NCI-H345 treated with DMSO at 0.1 percent for 48 hours (cell line): ENCODE measurements at regions not wholly inside any gene's neighbourhood (a gene's known extent, or its start where the extent isn't known, plus 50 kb on each side); places are given as distances from the start of the nearest gene placed in this dataset.

Source experiments
- DNase-seq: peaks from one replicate; lab custom pipeline; 2025; ENCODE audit not compliant: unreplicated experiment; lab: John Stamatoyannopoulos, UW

DNA sequence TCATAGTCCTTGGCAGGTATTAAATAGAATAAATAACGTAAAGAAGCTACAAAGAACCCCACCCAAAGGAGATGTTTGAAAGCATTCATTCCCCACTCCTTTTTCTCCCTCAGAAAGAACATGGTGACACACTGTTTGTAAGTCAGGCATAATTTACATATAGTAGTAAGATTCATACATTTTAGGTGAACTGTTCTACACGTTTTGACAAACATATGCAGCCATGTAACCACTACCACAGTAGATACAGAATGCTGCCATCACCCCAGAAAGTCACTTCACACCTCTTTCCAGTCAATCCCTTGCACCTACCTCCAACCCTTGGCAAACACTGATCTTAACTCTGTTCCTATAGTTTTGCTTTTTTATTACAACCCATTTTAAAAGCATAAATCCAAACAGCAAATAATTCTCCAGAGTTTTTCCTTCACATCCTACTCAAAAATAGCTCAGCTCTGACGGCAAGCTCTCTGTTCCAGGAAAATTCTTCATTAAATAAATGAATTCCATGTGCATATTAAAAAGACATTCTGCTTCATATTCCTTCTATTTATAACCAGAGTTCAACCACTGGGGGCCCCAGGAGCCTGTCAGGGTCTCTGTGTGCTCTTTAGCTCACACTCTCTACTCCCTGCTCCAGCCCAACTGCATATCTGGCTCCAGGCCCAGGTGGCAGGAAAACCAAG is 258.8 kb downstream of the PLPP3 start:
- DNase-seq: no peak

DNA sequence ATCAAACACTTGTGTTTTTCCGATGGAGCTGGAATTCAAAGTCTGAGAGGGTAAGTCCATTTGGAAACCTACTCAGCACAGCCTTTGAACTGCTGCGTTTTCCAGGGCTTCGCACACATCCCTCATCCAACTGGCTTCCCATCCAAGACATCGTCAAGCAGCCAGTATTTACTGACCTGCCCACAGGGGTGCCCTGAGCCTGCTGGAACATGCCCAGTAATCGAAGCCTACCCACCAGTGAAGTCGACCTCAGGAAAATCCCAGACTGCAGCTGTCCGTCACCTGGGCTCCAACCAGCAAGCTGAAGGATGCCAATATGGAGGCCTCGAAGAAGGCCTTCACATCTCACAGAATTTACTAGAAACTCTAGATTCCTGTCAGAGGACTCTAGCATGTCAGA is 261.6 kb downstream of the PLPP3 start:
- no peak for DNase-seq

DNA sequence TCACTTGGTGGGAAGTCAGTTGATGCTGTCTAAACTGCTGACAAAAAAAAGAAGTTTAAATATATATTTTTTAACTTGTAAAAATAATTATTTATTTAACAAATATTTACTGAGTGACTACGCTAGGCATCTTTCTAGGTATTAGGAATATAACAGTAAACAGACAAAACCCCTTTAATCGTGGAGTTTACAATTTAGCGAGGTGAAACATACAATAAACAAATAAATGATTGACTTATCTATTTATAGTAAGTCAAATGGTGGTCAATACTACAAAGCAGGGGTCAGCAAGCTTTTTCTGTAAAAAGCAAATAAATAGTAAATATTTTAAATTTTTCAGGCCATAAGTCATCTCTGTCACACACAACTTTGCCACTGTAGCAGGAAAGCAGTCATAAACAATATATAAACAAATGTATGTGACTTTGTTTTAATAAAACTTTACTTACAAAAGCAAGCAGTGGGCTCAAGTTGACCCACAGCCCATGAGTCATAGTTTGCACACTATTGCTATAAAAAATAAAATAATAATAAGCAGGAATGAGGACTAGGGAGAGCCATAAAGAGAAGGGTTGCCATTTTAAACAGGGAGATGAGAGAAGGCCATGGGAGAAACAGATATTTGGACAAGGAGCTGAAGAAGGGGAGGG is 263.9 kb downstream of the PLPP3 start:
- no peak for DNase-seq

DNA sequence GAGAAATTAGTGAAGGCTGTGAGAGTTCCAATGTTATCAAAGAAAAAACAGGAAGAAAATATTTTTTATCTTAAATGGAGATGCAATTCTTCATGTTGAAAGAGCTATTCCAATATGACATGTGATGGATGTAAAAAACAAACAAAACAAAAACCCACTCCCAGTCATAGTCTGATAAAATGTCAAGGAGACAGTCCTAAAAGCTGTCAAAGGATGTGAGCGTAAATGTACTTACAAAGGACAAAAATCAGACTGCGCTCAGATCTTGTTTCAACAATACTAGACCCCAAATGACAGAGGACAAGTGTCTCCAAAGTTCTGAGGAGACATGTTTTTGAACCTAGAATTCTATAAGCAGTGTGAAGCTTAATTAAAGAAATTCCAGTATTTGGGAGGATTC is 265.8 kb downstream of the PLPP3 start:
- DNase-seq: no peak

DNA sequence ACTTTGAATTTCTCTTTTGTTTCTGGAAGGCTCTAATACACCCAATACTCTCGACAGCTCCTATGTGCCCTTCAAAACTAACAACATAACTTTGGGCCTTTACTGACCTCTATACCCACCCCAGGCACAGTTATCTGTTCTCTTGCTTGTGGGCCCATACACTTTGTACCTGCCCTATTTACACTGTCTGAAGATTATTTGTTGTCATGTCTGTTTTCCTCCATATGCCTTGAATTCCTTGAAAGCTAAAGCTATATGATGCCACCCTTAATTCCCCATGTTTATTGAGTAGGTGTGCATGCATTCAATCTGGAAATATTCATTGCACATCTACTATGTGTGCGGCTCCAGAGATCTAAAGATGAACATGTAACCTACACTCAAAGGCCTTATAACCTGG is 267.6 kb downstream of the PLPP3 start:
- DNase-seq: no peak

DNA sequence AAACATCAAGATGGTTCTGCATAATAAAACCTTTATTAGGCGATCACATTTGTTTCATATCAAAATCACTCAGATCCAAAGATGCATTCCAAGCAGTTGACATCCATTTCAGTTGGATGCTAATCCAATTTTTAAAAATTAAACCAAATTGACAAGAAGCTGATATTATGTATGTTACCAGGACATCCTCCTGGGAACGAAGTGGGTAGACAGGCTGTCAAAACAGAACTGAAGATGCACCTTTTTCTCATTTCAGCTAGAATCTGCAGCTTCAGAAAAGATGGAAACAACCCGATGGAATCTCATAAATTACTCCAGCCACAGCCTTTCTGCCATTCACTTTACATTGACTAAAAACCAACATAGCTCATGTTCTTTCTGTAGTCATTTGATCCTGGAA is 268.4 kb downstream of the PLPP3 start:
- no peak for DNase-seq

DNA sequence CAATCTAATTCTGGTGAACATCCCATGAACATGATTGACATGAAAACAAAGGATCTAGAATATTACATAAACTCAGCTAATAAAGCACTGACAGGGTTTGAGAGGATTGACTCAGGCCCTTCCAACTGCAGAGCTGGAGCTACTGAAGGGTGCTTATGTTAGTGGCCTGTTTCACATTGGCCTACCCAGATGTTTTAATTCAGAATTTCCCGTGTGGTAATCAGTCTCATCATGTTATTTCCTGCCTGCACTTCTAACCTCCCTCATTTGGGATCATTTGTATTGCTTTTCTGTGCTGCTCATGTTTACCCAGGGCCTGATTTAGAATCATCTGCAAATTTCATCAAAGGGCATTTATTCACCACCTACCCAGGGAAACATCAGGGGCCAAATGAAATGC is 270.3 kb downstream of the PLPP3 start:
- DNase-seq: no peak

DNA sequence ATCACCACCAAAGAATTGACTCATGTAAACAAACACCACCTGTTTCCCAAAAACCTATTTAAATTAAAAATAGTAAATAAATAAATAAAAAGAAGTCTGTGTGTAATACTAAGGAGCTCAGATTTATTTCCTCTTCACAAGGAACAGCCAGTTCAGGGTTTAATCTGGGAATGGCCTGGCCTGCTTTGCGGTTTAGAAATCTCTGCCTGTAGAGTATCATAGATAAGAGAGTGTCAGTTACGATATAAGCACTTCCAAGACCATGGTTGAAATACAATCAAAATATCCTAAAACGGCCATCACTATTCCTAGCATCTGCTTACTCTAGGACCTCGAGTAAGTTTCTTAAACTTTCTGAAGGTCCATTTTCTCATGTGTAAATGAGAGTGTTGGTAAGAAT is 274.4 kb downstream of the PLPP3 start:
- no peak for DNase-seq

DNA sequence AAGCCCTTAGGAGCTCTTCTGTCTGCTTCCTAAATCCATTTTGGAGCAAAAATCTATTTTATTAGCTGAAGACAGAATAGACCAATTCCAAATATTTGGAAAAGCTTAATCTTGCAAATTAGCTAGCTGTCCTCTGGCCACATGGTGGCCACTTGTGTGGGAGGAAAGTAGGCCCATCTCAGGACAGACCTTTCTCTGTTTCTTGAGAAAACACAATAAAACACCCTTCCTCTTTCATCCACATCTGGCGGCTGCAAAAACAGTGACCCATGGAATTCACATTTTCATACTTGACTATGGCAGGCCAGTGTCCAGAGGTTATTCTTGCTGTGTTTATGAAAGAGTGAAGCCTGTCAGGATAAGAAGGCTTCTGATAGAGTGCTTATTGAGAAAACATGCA is 275.6 kb downstream of the PLPP3 start:
- no peak for DNase-seq

DNA sequence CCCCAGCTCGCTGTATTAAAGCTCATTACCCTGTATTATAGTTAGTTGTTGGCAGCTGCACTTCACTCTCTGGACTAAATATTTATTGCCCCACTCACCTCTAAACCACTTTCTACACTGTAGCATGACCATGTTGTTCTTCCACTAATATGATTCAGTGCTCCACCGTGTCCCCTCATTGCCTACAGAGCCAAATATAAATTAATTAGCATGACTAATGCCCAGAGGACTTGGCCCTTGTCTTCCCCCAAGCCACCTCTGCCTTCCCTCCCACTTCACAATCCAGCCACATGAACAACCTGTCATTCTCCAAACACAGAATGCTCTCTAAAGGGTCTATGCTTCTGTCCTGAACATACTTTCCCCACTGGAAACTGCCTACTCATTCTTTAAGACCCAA is 276.5 kb downstream of the PLPP3 start:
- no peak for DNase-seq

DNA sequence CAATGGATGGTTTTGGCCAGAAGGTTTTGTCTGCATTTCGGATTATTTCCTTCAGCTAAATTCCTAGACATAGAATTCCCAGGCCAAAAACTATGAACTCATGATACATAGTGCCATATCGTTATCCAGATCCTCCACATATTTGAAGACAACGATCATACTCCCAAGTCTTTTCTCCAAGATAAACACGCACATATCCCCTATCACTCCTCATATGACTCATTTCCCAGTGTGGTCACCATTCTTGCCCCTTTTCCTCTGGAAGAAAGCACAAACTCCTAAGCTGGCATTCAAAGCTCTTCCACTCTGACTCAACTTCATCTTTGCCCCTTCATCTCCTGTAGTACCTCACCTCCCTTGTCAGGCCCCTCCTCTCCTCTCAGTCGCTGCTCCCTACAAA is 277.6 kb downstream of the PLPP3 start:
- no peak for DNase-seq

DNA sequence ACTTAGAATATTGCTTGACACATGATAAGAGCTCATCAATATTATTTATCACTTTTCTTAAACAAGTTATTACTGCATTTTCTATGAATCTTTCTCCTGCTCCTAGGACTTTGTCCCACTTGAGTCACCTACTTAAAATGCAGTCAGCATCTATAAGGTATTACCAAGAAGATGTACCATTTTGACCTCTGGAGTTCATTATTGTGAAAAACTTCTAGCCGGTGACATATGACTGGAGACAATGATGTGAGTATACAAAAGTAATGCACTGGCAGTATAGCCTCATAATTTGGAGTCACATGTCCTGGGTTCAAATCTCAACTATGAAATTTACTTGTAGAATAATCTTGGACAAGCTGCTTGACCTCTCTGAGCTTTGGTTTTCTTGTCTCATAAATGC is 278.5 kb downstream of the PLPP3 start:
- no peak for DNase-seq

DNA sequence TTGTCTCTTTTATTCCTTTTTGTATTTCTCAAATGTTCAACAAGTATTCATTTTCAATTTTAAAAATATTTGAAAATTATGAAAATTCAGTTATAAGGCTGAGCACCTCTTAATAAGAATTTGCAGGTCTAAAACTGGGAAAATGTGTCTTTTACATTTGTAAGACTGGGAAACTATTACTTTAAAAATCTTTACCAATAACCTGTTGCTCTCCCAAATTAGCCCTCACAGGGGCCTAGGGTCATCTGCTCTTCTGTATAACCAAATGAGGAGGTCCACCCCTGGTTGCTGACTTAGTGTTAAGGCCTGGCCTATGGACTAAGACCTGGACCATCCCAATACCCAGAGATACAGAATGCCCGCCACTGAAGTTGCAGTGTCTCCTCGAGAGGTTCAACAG is 280.5 kb downstream of the PLPP3 start:
- no peak for DNase-seq

DNA sequence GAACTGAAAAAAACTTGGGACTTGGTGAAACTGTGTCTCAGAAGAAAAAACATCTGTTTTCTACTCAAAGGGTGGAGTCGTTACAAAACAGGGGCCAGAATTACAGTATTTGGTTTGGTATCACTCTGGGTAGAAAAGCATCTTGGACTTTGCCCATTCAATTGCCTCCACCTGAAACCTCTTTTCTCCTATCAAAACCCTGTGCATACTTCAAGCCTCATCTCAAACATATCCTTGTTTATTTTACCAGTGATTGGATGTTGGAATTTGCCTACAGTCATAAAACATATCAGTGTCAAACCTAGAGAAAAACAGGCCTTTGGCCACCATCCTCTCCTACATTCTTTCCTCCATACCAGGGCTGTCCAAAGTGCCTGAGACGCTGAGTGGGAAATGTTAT is 281.5 kb downstream of the PLPP3 start:
- DNase-seq: no peak

DNA sequence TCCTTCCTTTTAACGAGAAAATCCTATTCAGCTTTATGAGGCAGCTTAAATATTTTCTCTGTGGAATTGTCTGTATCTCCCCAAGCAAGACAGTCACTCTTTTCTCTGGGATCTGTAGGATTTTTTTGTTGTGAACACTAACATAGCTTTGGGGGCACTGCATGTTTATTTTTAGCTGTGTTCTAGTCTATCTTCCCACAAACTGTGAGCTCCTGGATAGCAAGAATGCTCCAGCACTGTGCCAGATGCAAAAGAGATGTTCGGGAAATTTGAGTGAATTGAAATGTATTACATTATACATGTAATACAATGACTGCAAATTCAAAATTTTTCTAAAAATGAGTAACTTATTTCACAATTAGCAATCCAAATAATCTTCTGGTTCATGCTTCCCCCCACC is 282.2 kb downstream of the PLPP3 start:
- no peak for DNase-seq

DNA sequence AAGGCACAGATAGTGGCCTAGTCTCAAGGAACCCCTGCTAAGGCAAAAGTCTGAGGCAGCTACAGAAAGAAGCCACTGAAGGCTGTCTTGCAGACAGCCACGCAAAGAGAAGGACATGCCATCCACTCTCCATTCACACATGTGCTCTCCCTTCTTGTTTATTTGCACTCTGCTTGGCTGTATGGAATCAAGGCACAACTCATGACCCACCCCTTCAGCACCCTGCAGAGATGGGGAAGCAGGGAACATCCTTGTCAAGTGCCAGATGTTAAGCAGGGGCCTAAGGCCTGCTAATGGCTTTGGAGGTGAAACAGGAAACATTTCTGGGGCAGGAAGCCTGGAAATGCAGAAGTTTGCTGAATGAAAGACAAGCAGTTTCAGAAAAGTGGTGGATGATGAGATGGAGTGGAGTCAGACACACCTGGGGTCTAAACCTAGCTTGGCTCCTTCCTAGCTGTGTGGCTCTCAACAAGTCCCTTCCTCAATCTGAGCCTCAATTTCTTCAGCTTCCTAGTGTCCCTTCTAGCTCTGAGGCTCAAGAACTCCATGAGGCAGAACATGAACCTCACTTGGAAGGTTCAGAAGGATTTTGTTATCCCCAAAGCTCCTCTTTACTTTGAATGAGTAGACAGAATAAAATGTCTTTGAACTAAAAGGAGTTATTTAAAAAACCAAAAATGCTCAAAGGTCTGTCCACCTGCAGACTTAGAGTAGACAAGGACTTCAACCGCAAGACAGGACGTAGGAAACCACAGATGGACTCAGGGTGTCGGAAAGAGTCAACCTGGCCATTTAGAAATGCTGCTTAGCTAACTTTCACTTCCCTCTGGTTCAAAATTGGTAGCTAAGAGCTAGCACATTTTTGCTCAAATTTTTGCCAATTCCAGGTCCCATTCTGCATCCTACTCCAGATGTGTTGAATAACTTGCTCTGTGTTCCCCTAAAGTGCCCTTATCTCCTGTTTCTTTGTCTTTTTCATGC is 283.1 kb downstream of the PLPP3 start:
- DNase-seq: no peak

DNA sequence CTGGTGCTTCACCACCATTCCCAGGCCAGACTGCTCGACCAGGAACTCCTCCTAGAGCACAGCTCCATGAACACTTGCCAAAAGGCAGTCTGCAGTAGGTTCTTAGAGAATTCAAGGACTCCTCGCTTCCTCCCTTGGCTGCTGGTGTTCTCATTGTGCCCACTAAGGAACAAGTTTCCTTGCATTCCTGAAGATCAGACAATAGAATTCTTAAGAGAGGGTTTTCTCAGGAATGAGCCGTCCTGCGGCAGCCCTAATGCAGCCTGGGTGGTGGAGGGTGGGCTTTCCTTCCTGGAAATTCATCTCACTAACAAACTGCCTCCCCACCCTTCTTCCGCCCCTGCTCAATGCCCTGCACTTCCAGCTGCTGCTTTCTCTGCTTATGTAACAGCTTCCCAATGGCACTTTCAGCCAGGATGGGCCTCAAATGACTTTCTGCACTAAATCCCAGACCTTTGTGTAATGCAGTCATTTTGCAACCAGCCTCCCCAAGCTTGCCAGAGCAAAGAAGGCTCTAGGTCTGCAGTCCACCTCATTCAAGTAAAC is 287.9 kb downstream of the PLPP3 start:
- DNase-seq: no peak

DNA sequence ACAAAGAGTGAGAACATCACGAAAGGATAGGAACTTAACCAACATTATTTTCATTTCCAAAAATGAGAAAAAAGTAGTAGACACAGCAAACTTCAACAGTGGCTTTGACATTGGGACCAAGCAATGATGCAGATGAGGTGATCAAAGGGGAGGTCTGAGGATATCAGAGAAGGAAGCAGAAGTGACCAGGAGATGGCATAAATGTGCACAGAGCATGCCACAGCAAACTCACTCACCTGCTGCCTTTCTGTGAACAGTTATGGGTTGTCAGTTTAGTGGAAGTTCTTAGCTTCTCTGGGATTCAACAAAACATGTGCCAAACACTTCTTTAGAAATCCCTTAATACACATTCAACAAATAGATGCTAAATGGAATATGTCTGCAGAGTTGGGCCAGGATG is 290.1 kb downstream of the PLPP3 start:
- no peak for DNase-seq

DNA sequence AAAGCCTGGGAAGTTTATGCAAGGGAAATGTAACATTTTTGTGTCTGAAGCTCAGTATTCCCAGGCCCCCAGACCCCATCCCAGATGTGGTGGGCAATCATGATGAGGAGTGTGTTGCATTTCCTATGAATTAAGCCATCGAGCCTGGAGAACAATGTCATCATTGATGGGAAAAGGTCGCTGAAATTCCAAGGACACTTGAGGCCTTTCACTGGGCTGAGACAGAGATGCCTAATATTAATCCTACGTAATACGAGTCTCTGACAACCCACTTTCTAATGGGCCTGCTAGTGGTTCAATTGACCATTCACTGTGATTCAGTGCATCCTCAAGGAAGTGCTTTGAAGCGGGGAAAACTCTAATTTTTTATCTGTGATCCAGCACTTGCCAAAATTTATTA is 291.6 kb downstream of the PLPP3 start:
- no peak for DNase-seq

DNA sequence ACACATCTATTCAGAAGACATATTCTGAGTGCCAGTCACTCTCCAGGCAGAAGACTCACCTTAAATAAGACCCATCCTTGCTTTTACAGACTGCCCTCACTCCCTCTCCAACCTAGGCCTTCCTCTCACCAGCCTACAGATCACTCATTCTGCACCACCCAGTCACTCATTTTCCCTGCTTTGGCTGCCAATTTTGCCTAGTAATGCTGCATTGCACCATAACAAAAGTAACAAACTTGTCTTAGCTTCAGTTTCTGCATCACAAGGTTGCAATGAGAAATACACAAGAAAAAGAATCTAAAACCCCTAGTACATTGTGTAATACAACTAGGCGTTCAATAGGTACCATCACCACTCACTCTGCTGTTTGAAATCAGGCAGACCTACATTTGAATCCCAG is 292.4 kb downstream of the PLPP3 start:
- no peak for DNase-seq

DNA sequence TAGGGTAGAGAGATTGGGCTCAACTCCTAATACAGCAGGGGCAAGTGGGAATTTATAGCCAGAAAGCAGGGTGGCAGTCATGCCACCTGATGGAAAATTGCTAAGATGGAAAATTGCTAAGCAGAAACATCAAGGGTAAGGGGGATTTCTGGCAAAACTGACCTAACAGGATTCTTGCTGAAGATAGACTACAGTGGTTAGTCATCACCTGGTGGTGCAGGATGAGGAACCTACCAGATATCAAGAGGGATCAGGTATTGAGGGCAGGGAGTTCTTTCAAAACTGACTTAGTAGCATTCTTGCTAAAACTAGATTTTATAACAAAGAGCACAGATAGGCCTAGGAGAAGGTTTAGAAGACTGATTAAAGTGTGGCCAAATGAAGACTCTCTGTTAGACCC is 292.9 kb downstream of the PLPP3 start:
- DNase-seq: no peak
